Dermis microvascular lymphatic vessel endothelial cell (primary cell): ENCODE measurements at regions not wholly inside any gene's neighbourhood (a gene's known extent, or its start where the extent isn't known, plus 50 kb on each side); places are given as distances from the start of the nearest gene placed in this dataset.
A peak's percentile ranks its signal among the peaks of the same experiment; 100 is the strongest.
"Not testable (repeated sequence)": the region's sequence is repeated elsewhere in the genome, so short reads cannot be mapped to it uniquely, and the experiment has no call there.

Experiments
- DNase-seq, 2 donors: peaks; one replicate each; pipeline versions ENCODE4 v3.0.0 to v3.0.0-alpha.2; 2010; ENCODE audit warnings: low read depth in 2 of 2

GRCh38 chrX:131826572-131826971 is 196.5 kb upstream of the STK26 start:
- no peak for DNase-seq

DNA sequence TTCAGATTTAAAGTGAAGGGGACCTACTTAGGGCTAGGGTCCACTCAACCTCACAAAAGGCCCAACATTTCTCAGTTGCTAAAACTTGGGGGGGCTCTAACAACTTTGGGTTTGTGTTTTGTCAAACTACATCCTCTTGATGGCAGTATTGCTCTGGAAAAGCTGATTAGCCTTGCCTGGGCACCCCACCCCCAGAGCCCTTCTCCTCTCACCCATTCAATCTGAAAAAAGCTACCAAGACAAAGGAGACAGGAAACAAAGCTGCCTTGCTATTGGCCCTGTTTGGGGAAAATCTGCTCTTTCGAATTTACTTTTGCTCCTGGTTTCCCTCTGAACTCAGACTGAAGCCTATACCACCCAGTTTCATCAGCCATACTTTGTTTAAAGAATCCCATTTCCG is 195.2 kb upstream of the STK26 start:
- peak in 1 of 2 donors; percentile 52 for DNase-seq

GRCh38 chrX:131828482-131828881 is 194.6 kb upstream of the STK26 start:
- DNase-seq: no peak

- peak; percentile 83 to 92 for DNase-seq
Measured at GRCh38 chrX:131830400-131831184, 192.5 kb upstream of the STK26 start.

DNA sequence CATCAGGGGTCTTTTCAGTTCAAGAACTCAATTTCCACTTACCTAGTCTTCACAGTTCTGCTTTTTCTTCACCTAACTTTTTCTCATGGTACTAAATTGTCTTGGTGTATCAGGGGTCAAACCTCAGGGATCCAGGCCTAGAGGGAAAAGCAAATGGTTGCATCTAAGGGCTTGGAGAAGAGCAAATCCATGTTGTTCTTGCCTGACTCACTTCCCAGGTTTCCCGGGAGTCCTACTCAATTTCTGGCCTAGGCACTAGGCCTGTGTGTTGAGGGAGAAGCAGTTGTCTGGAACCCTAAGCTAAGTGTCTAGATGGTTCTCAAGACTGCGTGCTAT is 191.9 kb upstream of the STK26 start:
- no peak for DNase-seq

GRCh38 chrX:131836161-131836560 is 186.9 kb upstream of the STK26 start:
- DNase-seq: no peak

DNA sequence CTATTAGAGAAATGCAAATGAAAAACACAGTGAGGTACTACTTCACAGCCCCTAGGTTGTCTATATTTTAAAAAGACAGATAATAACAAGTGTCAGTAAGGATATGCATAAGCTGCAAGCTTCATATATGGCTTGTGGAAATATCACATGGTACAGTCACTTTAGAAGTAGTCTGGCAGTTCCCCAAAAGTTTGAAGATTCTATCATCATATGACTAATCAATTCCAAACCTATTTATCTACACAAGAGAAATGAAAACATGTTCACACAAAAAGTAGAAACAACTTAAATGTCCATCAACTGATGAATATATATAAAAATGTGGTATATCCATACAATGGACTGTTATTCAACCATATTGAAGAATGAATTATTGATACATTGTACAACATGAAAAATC is 185.8 kb upstream of the STK26 start:
- no peak for DNase-seq

DNA sequence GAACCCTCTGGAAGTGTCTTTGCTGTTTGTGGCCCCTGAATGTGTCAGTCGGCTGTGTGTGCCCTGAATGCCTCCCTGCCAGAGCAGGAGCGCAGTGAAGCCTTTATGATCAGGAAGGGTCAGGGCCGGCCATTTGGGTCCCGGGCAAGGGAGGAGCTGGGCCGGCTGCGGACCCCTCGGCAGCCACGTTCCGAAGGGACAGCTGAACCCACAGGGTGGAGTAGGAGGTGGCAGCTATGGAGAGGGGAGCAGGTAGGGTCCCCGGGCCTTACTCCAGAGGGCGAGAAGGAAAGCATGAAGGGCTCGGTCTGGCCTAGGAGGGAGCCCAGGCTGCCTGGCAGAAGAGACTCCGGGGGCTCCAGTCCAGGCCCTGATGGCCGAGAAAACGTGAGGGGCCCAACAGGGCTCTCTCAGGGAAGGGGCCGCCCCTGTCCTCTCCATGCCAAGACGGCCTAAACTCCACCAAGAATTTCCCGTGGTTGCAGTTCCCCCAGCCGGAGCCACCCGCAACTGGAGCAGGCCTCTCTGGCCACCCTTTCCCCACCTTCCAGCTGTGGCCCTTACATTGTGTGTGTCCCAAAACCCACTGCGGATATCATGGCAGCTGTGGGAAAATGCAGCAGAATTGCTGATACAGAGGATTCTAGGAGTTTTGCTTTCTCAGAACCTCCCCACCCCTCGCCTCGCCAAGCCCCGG is 182.2 kb upstream of the STK26 start:
- DNase-seq: no peak

- DNase-seq: peak; percentile 44 to 47
Measured at GRCh38 chrX:131841496-131842437, 181.3 kb upstream of the STK26 start.

GRCh38 chrX:131843987-131844386 is 179.1 kb upstream of the STK26 start:
- no peak for DNase-seq

DNA sequence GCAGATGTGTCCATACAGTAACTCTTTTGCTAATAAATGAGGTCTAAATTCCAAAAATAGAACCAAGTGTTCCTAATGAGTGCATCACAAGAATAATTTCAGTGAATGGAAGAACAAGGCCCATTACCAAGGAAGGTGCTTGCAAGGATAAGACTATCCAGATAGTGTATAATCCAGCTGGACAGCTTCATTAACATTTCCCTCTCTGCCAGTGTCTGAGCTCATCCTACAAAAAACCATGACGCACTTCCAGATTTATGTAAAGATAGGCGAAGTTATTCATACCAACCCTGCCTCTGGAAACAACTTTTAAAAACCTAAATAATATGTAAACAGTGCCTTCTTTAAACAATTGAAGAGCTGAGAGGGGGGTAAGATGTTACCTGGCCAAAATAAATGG is 177.9 kb upstream of the STK26 start:
- no peak for DNase-seq

DNA sequence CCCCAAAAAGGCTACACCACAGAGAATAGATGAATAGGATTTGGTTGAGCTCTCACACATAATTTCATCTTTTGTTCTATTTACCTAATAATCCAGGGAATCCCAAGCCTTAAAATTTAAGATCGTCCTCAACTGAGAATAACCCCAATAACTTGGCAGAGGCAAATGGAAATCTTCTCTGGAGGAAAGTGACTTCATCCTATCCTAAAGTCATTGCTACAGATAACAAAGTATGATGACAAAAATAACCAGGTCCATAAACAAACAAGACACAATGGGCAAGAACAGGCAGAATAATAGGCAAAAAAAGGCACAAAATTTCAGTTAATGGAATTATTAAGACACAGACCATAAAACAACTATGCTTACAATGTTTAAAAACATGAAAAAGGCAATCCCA is 177.3 kb upstream of the STK26 start:
- no peak for DNase-seq

DNA sequence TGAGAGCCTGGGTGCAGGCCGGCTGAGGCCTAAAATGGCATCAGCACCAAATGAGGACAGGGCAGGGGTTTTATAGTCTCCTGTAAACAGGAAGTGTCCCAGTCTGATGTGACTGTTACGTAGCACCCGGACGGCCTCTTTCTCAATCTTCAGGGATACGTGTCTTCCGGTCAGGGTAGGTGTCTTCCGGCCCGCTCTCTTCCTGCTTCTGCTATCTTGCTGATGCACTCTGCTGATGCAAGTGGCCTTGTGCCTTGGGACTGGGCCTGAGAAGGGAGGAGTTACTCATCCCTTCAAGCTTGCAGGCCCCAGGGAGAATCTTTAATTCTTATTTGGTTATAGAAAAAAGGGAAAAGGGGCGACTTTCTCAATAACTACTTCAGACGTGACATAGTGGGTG is 172.1 kb upstream of the STK26 start:
- not testable (repeated sequence) for DNase-seq

- DNase-seq: no peak
Measured at GRCh38 chrX:131853440-131853839, 169.7 kb upstream of the STK26 start.

DNA sequence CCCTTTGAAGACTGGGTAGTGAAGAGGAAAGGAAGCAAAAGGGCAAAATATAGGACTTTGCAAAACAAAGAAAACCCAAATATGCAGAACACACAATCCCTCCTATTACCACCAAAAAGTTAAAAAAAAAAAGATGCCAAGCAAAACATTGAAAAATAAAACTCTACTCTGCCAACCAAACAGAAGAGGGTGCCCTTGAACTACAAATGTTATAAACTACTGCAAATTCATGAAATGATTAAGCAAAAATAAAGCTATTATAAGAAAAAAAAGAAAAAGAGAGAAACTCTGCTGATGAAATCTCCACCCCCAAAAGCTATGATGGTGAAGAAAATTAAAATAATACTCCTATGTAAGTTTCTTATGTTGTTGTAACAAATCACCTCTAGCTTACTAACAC is 168.5 kb upstream of the STK26 start:
- DNase-seq: peak in 1 of 2 donors; percentile 2

DNA sequence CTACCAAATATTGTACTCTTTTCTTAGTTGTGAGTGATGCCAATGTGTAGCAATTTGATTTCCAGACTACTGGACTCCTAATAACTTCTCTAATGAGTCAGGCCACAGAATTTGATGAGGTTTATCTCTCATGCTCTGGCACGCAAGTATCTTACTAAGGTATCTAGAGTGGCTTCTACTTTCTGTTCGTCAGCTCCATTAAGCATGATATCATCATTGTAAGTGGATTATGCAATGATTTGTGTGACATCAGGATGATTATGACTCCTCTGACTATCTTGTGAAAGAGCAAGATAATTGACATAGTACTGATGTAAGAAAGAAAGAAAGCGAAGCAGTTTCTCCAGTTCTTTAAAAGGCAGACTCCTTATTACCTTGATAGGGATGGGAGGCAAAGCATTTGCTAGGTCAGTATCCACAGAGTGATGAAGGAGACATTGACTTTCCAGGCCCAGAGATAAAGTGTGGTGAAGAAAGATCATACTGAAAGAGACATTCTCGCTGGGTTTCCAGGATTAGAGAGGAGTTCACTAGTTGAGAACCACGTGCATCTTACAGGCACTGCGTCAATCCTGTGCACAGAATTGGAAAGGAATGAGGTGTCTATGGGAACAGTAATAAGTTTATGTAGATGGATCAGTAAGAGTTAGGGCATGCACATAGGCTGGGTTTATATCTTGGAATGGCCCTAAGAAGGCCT is 161.9 kb upstream of the STK26 start:
- DNase-seq: no peak

GRCh38 chrX:131862321-131862720 is 160.8 kb upstream of the STK26 start:
- no peak for DNase-seq

GRCh38 chrX:131869182-131869581 is 153.9 kb upstream of the STK26 start:
- no peak for DNase-seq

- DNase-seq: no peak
Measured at GRCh38 chrX:131874300-131874699, 148.8 kb upstream of the STK26 start.

DNA sequence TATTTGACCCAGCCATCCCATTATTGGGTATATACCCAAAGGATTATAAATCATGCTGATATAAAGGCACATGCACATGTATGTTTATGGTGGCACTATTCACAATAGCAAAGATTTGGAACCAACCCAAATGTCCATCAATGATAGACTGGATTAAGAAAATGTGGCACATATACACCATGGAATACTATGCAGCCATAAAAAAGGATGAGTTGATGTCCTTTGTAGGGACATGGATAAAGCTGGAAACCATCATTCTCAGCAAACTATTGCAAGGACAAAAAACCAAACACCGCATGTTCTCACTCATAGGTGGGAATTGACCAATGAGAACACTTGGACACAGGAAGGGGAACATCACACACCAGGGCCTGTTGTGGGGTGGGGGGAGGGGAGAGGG is 147.3 kb upstream of the STK26 start:
- not testable (repeated sequence) for DNase-seq

DNA sequence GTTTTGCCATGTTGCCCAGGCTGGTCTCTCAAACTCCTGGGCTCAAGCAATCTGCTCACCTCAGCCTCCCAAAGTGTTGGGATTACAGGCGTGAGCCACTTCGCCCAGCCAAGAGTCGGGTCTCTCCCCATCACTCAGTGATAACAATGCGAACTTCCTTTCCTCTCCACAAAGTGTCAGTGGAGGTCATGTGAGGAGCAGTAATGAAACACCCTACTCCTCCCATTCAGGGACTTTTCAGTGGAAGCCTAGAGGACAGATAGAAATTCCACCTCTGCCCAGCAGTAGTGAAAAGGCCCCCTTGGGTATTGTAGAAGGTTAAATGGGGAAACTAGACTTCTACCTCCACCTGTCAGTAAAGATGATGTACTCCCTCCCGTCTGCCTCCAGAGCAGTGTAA is 141.9 kb upstream of the STK26 start:
- DNase-seq: no peak

DNA sequence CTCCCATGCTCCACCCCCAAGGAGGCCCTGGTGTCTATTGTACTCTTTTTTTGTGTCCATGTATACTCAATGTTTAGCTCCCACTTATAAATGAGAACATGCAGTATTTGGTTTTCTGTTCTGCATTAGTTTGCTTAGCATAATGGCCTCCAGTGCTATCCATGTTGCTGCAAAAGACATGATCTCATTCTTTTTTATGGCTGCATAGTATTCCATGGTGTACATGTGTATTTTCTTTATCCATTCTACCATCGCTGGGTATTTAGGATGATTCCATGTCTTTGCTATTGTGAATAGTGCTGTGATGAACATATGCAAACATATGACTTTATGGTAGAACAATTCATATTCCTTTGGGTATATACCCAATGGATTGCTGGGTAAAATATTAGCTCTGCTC is 138.1 kb upstream of the STK26 start:
- not testable (repeated sequence) for DNase-seq
